Right atrium auricular region (tissue), 2 donors: ENCODE measurements at regions not wholly inside any gene's neighbourhood (a gene's known extent, or its start where the extent isn't known, plus 50 kb on each side); places are given as distances from the start of the nearest gene placed in this dataset.

Experiments
- DNase-seq: peaks from one replicate; pipeline ENCODE4 v3.0.0-alpha.2; 2019; ENCODE audit warnings: low spot score
- H3K27ac ChIP-seq, 2 donors: fragments of 200-600 bp; sonication (generic); 1 replicate in 1 of 2; 2 replicates in 1 of 2; pipeline ENCODE4 v1.5.1; 2016 to 2019
- H3K27me3 ChIP-seq, 2 donors: fragments of 200-600 bp; sonication (generic); one replicate each; pipeline versions ENCODE4 v1.5.1 to v1.6.0; 2017 to 2019
- H3K36me3 ChIP-seq: fragments of 200-600 bp; sonication (generic); one replicate; pipeline ENCODE4 v1.5.1; 2016
- H3K4me1 ChIP-seq, 2 donors: fragments of 200-600 bp; sonication (generic); one replicate each; pipeline versions ENCODE4 v1.5.1 to v1.6.0; 2017 to 2019
- H3K4me3 ChIP-seq, 2 donors: fragments of 200-600 bp; sonication (generic); 1 replicate in 1 of 2; 2 replicates in 1 of 2; pipeline ENCODE4 v1.5.1; 2017 to 2019; ENCODE audit warnings: mild to moderate bottlenecking in 1 of 2, moderate library complexity in 1 of 2
- H3K9me3 ChIP-seq, 2 donors: fragments of 200-600 bp; sonication (generic); one replicate each; pipeline ENCODE4 v1.5.1; 2019
- TF ChIP-seq, protein P1 (sequence below), 2 donors: fragments of 200-600 bp; sonication (generic); IDR thresholded peaks; one replicate each; pipeline ENCODE4 v1.5.1; 2019; ENCODE audit warnings: antibody characterized with exemption in 2 of 2

DNA sequence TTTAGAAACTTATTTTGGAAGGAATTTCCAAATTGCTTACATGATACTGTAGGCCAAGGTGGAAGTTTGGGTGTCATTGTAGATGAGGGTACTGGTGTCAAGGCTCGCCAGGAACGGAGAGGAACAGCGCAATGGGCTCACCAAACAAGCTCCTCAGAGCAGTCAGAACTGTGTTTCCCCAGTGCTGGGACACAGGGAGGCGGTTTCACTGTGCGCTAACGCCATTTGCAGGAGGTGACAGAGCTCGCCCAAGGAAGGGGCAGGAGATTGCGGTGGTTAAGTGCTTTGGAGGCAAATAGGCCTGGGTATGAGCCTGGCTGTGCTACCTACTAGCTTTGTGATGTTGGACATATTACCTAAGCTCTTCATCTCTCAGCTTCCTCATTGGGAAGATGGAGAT, 57.3 kb downstream of the HHEX start:
- TF ChIP-seq, protein P1, sequence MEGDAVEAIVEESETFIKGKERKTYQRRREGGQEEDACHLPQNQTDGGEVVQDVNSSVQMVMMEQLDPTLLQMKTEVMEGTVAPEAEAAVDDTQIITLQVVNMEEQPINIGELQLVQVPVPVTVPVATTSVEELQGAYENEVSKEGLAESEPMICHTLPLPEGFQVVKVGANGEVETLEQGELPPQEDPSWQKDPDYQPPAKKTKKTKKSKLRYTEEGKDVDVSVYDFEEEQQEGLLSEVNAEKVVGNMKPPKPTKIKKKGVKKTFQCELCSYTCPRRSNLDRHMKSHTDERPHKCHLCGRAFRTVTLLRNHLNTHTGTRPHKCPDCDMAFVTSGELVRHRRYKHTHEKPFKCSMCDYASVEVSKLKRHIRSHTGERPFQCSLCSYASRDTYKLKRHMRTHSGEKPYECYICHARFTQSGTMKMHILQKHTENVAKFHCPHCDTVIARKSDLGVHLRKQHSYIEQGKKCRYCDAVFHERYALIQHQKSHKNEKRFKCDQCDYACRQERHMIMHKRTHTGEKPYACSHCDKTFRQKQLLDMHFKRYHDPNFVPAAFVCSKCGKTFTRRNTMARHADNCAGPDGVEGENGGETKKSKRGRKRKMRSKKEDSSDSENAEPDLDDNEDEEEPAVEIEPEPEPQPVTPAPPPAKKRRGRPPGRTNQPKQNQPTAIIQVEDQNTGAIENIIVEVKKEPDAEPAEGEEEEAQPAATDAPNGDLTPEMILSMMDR (IDR thresholded peaks at IDR 0.05) = no peak
- no peaks in the 10 kb centered on the region for H3K9me3 ChIP-seq
- H3K4me3 ChIP-seq = no peak overlapping the region
- no peaks in the 10 kb centered on the region for H3K4me1 ChIP-seq
- no peaks in the 10 kb centered on the region for H3K36me3 ChIP-seq
- no peaks in the 10 kb centered on the region for H3K27me3 ChIP-seq
- DNase-seq = no peak
- no peak overlapping the region for H3K27ac ChIP-seq

DNA sequence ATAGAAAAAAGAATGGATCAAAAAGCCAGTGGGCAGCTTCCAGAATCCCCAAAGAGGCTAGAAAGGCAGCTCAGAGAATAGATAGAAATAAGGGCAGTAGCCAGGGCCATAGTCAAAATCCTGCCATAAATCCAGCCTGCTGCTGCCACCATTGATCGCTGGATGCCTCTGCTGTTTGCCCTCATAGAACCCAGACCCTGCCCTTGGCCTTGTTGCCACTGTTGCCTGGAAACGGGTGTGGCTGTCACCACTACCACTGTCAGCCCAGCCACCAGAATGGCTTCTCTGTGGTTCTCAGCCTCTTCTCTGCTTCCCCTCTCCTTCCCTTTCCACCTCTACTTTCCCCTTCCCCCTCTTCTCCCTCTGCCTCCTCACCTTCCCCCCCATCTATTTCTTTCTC, 57.8 kb downstream of the HHEX start:
- Histone ChIP-seq H3K4me3 (no peak overlapping the region), H3K4me1 (no peaks in the 10 kb centered on the region), H3K27me3 (no peaks in the 10 kb centered on the region), H3K9me3 (no peaks in the 10 kb centered on the region), H3K27ac (no peak overlapping the region), H3K36me3 (no peaks in the 10 kb centered on the region)
- no peak for DNase-seq
- TF ChIP-seq, protein P1 (IDR thresholded peaks at IDR 0.05) = no peak

DNA sequence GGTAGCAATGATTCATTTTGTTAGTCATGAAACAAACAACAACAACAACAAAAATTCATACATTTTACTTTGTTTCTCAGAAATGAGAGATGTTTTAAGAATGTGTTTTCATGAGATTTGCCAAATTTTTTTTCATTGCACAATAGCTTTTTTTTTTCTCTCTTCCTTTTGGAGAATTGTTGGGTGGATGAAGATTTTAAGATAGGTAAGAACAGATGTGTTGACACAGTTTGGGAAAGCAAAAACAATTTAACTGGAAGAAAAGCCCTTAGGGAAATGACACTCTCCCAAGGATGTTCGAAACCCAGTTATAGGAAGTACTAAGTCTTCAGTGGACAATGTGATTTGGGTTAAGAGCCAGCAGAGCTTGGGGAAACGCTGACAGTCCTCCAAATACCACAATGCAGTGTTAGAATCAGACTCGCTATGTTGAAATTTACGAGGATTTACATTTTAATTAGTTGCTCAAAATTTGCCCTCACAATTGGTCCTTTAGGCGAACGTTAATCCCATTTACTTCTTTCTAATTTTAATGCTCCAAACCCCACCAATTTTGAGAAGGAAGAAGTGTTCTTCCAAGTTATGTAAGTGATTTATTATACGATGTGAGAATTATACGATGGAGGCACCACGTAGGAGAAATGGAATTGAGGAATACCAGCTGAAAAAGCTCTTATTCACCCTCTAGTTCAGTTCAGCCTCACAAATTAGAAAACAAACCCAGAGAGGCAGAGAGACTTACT, 61.2 kb downstream of the HHEX start:
- Histone ChIP-seq H3K27ac (no peak overlapping the region), H3K4me1 (no peaks in the 10 kb centered on the region), H3K36me3 (no peaks in the 10 kb centered on the region), H3K27me3 (no peaks in the 10 kb centered on the region), H3K4me3 (no peak overlapping the region), H3K9me3 (no peaks in the 10 kb centered on the region)
- TF ChIP-seq, protein P1 (IDR thresholded peaks at IDR 0.05) = no peak
- no peak for DNase-seq

DNA sequence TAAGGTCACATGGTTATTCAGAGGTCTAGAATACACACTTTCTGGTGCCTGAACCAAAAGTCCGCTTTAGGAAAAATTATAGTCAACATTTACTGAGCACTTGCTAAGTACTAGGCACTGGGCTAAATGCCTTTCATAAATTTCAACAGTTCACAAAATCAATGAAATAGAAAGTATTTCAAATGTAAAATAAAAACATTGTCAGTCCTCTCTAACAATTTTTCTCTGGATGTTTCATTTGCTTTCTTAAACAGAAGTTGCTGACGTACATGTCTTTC, 61.7 kb downstream of the HHEX start:
- H3K36me3 ChIP-seq = no peaks in the 10 kb centered on the region
- no peak for DNase-seq
- H3K9me3 ChIP-seq = no peaks in the 10 kb centered on the region
- no peak overlapping the region for H3K27ac ChIP-seq
- H3K4me1 ChIP-seq = peaks cover 0 to 3% of the 10 kb centered on the region in 2 donors
- H3K4me3 ChIP-seq = no peak overlapping the region
- TF ChIP-seq, protein P1 (IDR thresholded peaks at IDR 0.05) = no peak
- no peaks in the 10 kb centered on the region for H3K27me3 ChIP-seq

DNA sequence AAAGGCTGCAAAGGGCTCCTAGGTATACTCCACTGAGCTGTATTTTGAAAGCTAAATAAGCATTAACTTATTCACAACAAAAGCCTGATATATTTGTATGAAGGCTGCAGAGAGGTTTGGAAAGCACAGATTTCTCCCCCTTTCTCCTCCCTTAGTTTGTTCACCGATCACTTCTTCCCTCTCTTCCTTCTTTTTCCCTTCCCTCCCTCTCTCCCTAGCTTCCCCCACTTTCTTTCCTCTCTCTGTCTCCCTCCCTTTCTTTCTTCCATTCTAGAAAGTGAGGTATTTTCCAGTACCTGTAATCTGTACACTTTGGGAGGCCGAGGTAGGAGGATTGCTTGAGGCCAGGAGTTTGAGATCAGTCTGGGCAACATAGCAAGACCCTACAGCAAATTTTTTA, 62.1 kb downstream of the HHEX start:
- Histone ChIP-seq H3K36me3 (no peaks in the 10 kb centered on the region), H3K27ac (no peak overlapping the region), H3K27me3 (no peaks in the 10 kb centered on the region), H3K4me1 (peaks cover 0 to 7% of the 10 kb centered on the region in 2 donors), H3K4me3 (no peak overlapping the region), H3K9me3 (no peaks in the 10 kb centered on the region)
- no peak for DNase-seq
- TF ChIP-seq, protein P1 (IDR thresholded peaks at IDR 0.05) = no peak

DNA sequence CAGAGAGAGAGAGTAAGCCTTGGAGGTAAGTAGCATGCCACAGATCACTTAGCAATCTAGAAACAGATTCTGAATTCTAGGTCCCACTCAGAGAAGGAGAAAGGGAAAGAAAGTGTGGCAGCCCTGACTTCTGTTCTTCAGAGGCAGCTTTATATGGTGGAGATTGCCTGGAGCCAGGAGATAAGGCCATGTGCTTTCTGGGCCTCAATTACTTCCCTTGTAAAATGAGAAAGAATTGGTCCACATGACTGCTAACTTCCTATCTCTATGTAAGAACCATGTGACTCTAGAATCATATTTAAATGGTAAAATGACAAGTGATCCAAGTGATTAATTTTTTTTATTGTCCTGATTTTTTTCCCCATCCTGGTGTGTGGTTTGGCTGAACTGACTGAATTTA, 64.1 kb downstream of the HHEX start:
- Histone ChIP-seq H3K27ac (no peak overlapping the region), H3K9me3 (no peaks in the 10 kb centered on the region), H3K36me3 (no peaks in the 10 kb centered on the region), H3K4me1 (peaks cover 0 to 23% of the 10 kb centered on the region in 2 donors), H3K27me3 (no peaks in the 10 kb centered on the region), H3K4me3 (no peak overlapping the region)
- TF ChIP-seq, protein P1 (IDR thresholded peaks at IDR 0.05) = no peak
- no peak for DNase-seq
